ENCODE measurements at regions not wholly inside any gene's neighbourhood (a gene's known extent, or its start where the extent isn't known, plus 50 kb on each side); places are given as distances from the start of the nearest gene placed in this dataset.

DNA sequence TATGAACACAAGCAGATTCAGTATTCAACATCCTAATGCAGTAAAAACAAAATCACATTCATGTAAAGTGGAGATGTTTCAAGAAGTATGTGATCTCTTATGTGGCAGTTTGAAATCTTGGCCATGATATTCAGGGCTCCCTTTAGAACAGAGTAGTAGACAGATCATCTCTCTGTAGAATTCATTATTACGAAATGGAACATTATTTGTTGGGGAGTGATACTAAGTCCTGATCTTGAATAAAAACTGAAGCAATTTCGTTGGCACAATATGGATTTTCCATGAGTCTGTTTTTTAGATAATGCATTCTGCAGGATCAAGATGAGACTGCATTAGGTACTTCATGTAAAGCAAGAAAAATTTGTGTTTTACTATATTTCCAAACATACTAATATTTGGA lies 264.4 kb upstream of the NRIP1 start:
- no peak for DNase-seq
- TF ChIP-seq GATA1 (IDR thresholded peaks at IDR 0.05; ENCODE audit: low read depth, low read length) (no peak), POLR2A (IDR thresholded peaks at IDR 0.05; ENCODE audit: low read length) (no peak)

DNA sequence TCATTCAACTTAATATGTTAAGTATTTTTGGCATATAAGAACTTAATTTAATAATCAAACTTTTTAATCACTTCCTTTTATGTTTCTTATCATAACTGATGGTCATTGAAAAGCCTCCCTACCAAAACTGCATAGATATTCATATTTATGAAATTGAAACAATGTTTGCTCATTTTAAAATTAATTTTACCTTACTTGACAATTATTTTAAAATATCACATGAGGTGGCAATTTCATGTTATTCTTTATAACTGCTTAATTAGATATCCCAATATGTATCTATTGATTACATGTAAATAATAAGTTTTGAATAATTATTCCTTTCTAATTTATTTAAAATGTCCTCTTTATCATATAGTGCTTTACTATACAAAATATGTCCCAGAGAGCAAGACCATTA lies 266.1 kb upstream of the NRIP1 start:
- no peak for TF ChIP-seq POLR2A (IDR thresholded peaks at IDR 0.05; ENCODE audit: low read length)
- no peak for TF ChIP-seq GATA1 (IDR thresholded peaks at IDR 0.05; ENCODE audit: low read depth, low read length)
- DNase-seq = no peak

DNA sequence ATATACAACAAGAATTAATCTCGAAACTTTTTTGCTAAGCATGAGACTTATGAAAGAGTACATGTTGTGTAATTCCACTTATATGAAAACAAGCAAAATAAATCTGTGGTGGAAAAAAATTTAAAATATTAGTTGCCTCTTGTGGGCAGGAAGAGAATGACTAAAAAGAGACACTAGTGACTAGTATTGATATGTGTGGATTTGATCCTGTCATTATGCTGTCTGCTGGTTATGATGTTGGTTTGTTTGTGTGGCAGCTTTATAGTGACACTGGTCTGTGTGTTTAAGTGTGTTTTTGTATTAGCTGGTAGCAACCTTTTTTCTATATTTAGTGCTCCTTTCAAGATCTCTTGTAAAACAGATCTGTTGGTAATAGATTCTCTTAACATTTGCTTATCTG lies 267.8 kb upstream of the NRIP1 start:
- DNase-seq = no peak
- TF ChIP-seq POLR2A (IDR thresholded peaks at IDR 0.05; ENCODE audit: low read length) (no peak), GATA1 (IDR thresholded peaks at IDR 0.05; ENCODE audit: low read depth, low read length) (no peak)

DNA sequence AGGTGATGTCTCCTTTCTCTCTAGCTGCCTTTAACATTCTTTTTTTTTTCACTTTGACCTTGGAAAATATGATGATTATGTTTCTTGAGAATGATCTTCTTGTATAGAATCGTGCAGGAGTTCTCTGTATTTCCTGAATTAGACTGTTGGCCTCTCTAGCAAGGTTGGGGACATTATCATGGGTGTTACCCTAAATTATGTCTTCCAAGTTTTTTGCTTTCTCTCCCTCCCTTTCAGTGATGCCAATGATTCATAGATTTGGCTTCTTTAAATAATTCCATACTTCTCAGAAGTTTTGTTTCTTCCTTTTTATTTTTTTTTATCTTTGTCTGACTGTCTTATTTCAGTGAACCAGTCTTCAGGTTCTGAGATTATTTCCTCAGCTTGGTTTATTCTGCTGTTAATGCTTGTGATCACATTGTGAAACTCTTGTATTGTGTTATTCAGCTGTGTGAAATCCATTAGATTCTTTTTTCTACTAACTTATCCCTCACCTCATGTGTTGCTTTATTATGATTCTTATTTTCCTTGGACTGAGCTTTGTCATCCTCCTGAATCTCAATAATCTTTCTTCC lies 268.4 kb upstream of the NRIP1 start:
- no peak for DNase-seq
- TF ChIP-seq GATA1 (IDR thresholded peaks at IDR 0.05; ENCODE audit: low read depth, low read length) (no peak), POLR2A (IDR thresholded peaks at IDR 0.05; ENCODE audit: low read length) (no peak)

DNA sequence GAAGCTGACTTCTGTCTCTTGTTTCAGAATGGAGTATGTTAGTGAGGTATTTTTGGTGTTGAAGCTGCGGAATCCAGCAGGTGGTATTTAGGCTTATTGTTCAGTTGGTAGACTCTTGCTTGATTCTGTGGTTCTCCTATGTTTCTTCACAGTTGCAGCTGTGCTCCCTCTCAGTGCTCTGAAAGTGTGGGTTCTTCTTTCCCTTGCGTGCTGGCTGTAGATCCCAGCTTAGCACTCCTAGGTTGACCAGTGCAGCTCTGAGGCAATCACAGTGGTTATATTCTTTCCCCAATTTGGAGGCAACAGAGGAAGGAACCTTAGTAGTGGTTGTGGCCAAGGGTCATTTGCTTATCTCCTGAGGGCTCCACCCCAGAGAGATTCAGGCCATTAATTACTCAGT lies 269.2 kb upstream of the NRIP1 start:
- TF ChIP-seq POLR2A (IDR thresholded peaks at IDR 0.05; ENCODE audit: low read length) (no peak), GATA1 (IDR thresholded peaks at IDR 0.05; ENCODE audit: low read depth, low read length) (no peak)
- no peak for DNase-seq

DNA sequence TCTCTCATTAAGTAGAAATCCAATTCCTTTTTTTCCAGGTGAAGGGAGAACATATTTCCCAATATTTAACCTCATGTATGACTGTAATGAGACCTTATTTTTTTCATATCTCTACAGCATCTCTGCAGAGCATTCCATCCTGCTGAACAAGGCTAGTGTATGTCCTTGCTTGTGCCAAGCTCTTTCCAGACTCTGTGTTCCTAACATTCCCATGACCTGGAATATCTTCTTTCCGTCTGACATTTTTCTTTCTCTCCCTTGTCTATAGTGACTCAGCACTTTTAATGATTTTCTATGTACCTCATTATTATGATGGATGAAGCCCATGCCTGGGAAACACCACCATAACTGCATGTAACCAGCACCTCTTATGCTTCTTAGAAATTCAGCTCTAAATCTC lies 278.3 kb upstream of the NRIP1 start:
- DNase-seq = no peak
- no peak for TF ChIP-seq POLR2A (IDR thresholded peaks at IDR 0.05; ENCODE audit: low read length)
- TF ChIP-seq GATA1 (IDR thresholded peaks at IDR 0.05; ENCODE audit: low read depth, low read length) = no peak

DNA sequence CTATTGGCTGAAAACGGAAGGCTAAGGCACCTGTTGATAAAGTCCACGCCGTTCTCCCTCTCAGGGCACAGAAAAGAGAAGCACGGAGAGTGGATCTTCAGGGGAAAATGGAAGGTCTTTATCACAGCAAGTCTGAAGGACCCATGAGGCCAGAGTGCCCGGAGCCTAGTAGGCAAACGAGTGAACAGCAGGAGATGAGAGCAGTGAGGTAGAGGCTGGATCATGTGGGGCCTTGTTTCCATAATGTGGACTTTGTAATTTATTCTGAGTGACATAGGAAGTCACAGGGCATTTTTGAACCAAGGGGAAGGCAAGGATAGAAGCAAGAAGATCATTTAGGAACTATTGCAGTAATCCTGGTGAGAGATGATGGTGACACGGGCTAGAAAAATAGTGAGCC lies 287.2 kb upstream of the NRIP1 start:
- DNase-seq = no peak
- no peak for TF ChIP-seq GATA1 (IDR thresholded peaks at IDR 0.05; ENCODE audit: low read depth, low read length)
- no peak for TF ChIP-seq POLR2A (IDR thresholded peaks at IDR 0.05; ENCODE audit: low read length)

DNA sequence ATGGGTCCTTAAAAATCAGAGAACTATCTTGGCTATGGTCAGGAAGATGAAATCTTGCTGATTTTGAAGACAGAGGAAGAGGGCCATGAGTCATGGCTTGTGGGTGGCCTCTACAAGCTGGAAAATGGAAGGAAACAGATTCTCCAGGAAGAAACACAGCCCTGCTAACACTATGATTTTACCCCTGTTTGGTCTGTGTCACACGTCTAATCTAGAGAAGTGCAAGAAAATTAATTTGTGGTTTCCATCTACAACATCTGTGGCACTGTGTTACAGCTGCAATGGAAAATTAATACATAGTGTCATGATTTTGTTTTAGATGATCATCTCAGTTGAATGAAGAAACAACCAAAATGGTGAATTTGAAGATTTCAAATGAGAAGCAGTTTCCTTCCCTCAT lies 288.7 kb upstream of the NRIP1 start:
- DNase-seq = no peak
- no peak for TF ChIP-seq POLR2A (IDR thresholded peaks at IDR 0.05; ENCODE audit: low read length)

DNA sequence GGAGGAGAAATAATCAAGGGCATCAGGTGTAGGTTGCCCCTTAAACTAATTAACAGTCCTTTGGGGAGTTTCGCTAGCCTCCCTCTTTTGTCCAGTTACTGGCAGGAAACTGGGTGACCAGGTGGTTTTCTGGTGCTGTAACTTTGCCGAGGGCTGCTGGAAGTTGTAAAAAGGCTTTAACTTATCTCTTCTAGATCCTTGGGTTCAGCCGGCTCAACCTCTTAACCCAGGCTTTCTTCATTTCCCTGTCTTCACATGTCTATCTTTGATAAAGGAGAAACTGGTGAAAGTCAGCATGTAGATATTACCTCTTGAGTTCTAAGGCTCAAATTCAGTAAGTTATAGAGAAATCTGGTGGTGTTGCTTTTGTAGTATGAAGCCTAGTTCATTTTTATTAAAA lies 289.7 kb upstream of the NRIP1 start:
- no peak for TF ChIP-seq GATA1 (IDR thresholded peaks at IDR 0.05; ENCODE audit: low read depth, low read length)
- no peak for TF ChIP-seq POLR2A (IDR thresholded peaks at IDR 0.05; ENCODE audit: low read length)
- no peak for DNase-seq

DNA sequence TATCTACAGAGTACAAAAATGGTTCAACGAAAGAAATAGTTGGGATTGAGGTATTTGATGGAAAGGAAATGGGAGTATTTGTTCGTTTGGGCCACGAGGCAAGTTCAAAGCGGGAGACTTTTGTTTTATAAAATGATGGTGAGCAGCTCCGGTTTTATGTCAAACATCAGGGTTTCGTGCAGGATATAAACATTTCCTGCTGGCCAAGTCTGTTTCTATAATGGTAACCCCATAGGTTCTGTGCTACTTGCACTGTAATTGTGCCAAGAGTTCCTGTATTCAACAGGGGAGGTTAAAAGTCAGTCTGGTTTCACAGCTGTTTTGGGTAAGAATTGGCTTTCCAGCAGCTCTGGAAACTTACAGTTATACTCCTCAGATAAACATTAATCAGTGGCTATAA lies 290.3 kb upstream of the NRIP1 start:
- TF ChIP-seq GATA1 (IDR thresholded peaks at IDR 0.05; ENCODE audit: low read depth, low read length) = no peak
- no peak for TF ChIP-seq POLR2A (IDR thresholded peaks at IDR 0.05; ENCODE audit: low read length)
- DNase-seq = no peak

DNA sequence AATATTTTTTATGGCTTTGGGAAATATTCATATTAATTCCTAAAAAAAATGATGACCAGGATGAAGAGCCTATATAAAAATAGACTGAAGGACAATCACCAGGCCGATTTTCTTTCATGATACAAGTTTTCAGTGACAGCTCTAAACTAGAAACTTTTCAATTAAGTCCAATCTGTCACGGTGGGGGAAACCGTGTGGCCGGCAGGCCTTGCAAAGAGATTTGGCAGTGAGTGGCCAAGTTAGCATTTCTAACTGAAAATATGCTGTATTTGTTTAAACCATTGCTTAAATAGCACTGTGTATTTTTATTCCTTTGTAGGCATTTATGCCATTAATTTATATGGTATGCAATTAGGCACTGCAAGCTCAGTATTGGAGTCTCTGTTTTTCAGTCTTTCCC lies 294.5 kb upstream of the NRIP1 start:
- no peak for TF ChIP-seq POLR2A (IDR thresholded peaks at IDR 0.05; ENCODE audit: low read length)
- no peak for TF ChIP-seq GATA1 (IDR thresholded peaks at IDR 0.05; ENCODE audit: low read depth, low read length)
- no peak for DNase-seq

DNA sequence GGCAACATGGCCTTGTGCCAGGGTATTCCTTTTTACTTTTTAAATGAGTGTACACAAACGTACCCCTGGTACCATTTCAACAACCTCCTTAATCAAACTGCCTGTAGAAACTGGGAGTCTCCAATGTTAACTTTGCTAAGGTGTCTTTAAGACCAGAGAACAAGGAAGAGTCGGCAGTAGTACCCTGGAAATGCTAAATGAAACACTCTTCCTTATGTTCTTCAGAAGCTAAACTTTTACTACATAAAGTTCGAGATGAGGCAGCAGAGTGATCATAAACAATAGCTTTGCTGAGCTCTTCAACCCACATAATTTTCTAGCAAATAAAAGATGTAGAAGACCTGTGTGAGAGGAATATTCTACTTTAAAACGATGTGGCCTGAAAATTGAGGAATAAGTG lies 297.7 kb upstream of the NRIP1 start:
- no peak for TF ChIP-seq POLR2A (IDR thresholded peaks at IDR 0.05; ENCODE audit: low read length)
- no peak for TF ChIP-seq GATA1 (IDR thresholded peaks at IDR 0.05; ENCODE audit: low read depth, low read length)
- no peak for DNase-seq

DNA sequence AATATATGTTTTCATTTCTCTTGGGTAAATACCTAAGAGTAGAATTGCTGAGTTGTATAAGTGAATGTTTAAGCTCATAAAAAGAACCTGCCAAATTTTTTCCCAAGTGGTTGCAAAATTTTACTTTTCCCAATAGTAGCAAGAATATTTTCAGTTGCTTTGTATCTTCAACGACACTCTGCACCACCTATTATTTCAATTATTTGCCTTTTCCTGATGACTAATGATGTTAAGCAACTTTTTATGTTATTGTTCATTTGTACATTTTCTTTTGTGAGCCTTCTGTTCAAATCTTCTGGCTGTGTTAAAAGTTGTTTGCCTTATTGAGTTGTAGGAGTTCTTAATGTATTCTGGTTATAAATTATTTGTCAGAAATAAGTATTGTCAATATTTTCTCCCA lies 299.1 kb upstream of the NRIP1 start:
- TF ChIP-seq GATA1 (IDR thresholded peaks at IDR 0.05; ENCODE audit: low read depth, low read length) = no peak
- TF ChIP-seq POLR2A (IDR thresholded peaks at IDR 0.05; ENCODE audit: low read length) = no peak
- DNase-seq = no peak

DNA sequence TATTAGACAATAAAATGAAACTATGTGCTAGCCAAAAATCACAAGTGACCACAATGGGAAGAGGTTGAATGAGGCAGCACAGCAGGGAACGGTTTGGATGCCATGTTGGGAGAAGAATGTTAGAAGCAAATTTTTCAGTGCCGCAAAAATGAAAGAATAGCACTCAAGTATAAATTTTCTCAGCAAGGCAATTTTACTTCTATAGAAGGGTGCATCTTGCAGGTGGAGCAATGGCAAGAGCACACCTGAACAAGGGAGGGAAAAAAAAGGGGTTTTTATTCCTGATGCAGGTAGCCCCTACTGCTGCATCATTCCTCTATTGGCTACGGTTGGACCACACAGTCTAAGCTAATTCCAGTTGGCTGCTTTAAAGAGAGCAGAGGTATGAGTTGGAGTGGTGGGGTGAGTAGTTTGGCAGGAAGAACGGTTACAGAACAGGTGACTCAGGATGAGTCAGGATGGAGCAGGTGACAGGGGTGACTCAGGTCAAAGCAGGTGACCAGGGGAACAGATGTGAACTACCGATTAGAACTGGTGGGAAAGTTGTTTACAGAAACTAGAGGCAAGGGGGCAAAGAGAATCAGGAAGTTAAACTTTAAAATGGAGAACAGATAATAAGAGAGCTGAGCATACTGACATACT lies 301.1 kb upstream of the NRIP1 start:
- DNase-seq = peak in 1 of 2 experiments; percentile 7
- no peak for TF ChIP-seq POLR2A (IDR thresholded peaks at IDR 0.05; ENCODE audit: low read length)

DNA sequence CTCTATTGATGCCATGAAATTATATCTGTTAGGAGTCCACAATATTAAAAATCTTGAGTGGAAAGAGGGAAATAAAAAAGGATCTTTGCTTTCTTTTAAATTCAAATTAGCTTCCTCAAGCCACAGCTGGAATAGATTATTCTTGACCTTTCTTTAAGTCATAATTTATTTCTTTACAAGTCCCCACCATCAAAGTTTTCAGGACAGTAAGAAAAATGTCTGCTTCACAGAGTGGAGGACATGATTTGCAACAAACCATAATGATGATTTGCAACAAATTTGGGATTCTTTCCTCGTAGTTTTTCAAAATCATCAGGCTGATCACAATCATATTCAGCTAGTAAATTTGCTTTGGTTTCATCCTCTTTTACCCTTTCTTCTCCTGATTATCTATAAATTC lies 301.8 kb upstream of the NRIP1 start:
- TF ChIP-seq GATA1 (IDR thresholded peaks at IDR 0.05; ENCODE audit: low read depth, low read length) (no peak), POLR2A (IDR thresholded peaks at IDR 0.05; ENCODE audit: low read length) (no peak)
- no peak for DNase-seq

All from erythroblast (primary cell).